ENCODE measurements at regions not wholly inside any gene's neighbourhood (a gene's known extent, or its start where the extent isn't known, plus 50 kb on each side); places are given as distances from the start of the nearest gene placed in this dataset.
A peak's percentile ranks its signal among the peaks of the same experiment; 100 is the strongest.

DNA sequence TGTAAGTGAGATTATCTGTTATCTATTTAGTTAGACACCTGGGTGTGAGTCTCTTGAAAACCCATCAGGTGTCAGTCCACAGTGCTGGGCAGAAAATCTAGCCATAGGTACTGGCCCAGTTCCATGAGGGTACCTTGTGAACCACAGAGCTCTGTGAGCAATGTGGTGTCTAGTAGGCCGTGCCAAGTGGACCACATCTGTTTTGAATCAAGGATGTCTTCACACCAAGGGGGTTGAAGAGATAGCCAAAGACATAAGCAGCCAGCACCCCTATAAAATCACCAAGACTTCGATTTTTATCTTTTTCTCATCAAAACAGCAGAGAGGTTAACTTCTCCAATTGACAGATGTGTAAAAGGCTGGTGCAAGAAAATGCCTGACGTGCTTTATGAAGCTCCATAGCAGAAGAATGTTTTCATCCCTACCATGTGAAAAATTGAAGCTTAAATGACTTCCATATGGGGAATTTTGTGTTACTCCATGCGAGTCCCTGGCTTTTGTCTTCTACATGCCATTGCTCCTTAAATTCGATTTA, 368.7 kb downstream of the HAO1 start:
- 15% methylated on average over 5 of the region's 5 CpGs for WGBS (ENCODE audit: low lambda C conversion rate)
- H3K9ac ChIP-seq = no peak overlapping the region
- POLR2A ChIA-PET = no interaction called here
- no peak overlapping the region for H3K4me2 ChIP-seq
- H3K79me2 ChIP-seq (ENCODE audit: insufficient read depth) = no peaks in the 10 kb centered on the region
- no peak overlapping the region for H3K27ac ChIP-seq (ENCODE audit: low read depth in 2 of 2, low read length in 1 of 2)
- DNase-seq = no peak
- no peaks in the 10 kb centered on the region for H4K20me1 ChIP-seq (ENCODE audit: insufficient read depth)
- no peaks in the 10 kb centered on the region for H3K36me3 ChIP-seq (replicated peaks in 1 of 2; ENCODE audit: control insufficient read depth in 1 of 2, insufficient read depth in 2 of 2, low read length in 1 of 2)
- CTCF ChIA-PET = interaction anchor here (0.6 kb wide), 1 partner anchor 1232 kb away, joined by 3 read pairs; no protein-coding TSS in a partner anchor
- H3K9me2 ChIP-seq = no peaks in the 10 kb centered on the region; the same call in 1 of the 2 replicates
- no peak overlapping the region for H2AFZ ChIP-seq (ENCODE audit: low read depth)
- no peaks in the 10 kb centered on the region for H3K9me3 ChIP-seq
- peak; percentile 30; the same call in 1 of the 2 replicates for TF ChIP-seq TCF12 (IDR thresholded peaks at IDR 0.05)
- no peak for TF ChIP-seq NFIC (IDR thresholded peaks at IDR 0.05; ENCODE audit: borderline replicate concordance)
- no peaks in the 10 kb centered on the region for H3K4me1 ChIP-seq (ENCODE audit: control insufficient read depth in 1 of 2, insufficient read depth in 2 of 2, low read depth in 1 of 2, low read length in 1 of 2)
- no peaks in the 10 kb centered on the region for H3K27me3 ChIP-seq (ENCODE audit: insufficient read depth)
- H3K4me3 ChIP-seq (ENCODE audit: low read depth in 2 of 2, low read length in 1 of 2) = no peak overlapping the region
- H3F3A ChIP-seq (replicated peaks; ENCODE audit: insufficient read depth) = no peaks in the 10 kb centered on the region

DNA sequence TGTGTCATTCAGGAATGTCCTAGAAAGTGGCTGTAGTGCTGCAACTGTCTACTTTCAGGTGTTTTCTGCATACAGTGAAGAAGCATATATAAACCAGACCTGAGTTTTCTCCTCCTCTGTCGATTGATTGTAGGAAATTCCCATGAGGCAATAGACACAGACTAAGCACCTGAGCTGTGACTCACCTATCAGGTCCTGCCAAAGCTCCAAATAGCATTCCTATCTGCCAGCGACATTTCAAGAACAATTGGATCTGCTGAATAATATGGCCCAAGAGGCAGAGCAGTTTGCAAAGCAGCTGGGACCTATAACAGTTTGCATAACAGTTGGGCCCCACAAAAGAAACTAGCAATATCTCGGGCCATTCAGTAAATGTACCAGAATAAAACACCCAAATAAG, 360.4 kb downstream of the HAO1 start:
- Histone ChIP-seq H3K27ac (ENCODE audit: low read depth in 2 of 2, low read length in 1 of 2) (no peak overlapping the region), H3K4me1 (ENCODE audit: control insufficient read depth in 1 of 2, insufficient read depth in 2 of 2, low read depth in 1 of 2, low read length in 1 of 2) (no peaks in the 10 kb centered on the region), H4K20me1 (ENCODE audit: insufficient read depth) (no peaks in the 10 kb centered on the region), H3K4me3 (ENCODE audit: low read depth in 2 of 2, low read length in 1 of 2) (no peak overlapping the region), H3K9ac (no peak overlapping the region), H3K9me3 (no peaks in the 10 kb centered on the region), H2AFZ (ENCODE audit: low read depth) (no peak overlapping the region), H3K36me3 (replicated peaks in 1 of 2; ENCODE audit: control insufficient read depth in 1 of 2, insufficient read depth in 2 of 2, low read length in 1 of 2) (no peaks in the 10 kb centered on the region), H3K9me2 (no peaks in the 10 kb centered on the region), H3K79me2 (ENCODE audit: insufficient read depth) (no peaks in the 10 kb centered on the region), H3K4me2 (no peak overlapping the region), H3K27me3 (ENCODE audit: insufficient read depth) (no peaks in the 10 kb centered on the region), H3F3A (replicated peaks; ENCODE audit: insufficient read depth) (no peaks in the 10 kb centered on the region)
- WGBS (ENCODE audit: low lambda C conversion rate) = 7% methylated on average over 3 of the region's 3 CpGs
- CTCF ChIA-PET = no interaction called here
- POLR2A ChIA-PET = no interaction called here
- TF ChIP-seq GABPA (IDR thresholded peaks at IDR 0.05; ENCODE audit: low read depth) = no peak
- TF ChIP-seq TEAD4 (IDR thresholded peaks at IDR 0.05; ENCODE audit: borderline replicate concordance, insufficient read depth) = no peak
- no peak for TF ChIP-seq EP300 (IDR thresholded peaks at IDR 0.05; ENCODE audit: borderline replicate concordance in 1 of 2, low read depth in 1 of 2, low read length in 1 of 2)
- no peak for TF ChIP-seq RFX5 (IDR thresholded peaks at IDR 0.05; ENCODE audit: low read length)
- TF ChIP-seq JUND (IDR thresholded peaks at IDR 0.05) = no peak
- no peak for TF ChIP-seq FOXJ3 (CRISPR knock-in tag; IDR thresholded peaks at IDR 0.05)
- TF ChIP-seq YY1 (IDR thresholded peaks at IDR 0.05; ENCODE audit: low read depth) = no peak
- TF ChIP-seq MEF2A (IDR thresholded peaks at IDR 0.05; ENCODE audit: borderline replicate concordance, low read depth) = no peak
- no peak for TF ChIP-seq EZH2phosphoT487 (IDR thresholded peaks at IDR 0.05; ENCODE audit: borderline replicate concordance, low read depth)
- no peak for TF ChIP-seq ELF1 (IDR thresholded peaks at IDR 0.05)
- TF ChIP-seq, protein P1, sequence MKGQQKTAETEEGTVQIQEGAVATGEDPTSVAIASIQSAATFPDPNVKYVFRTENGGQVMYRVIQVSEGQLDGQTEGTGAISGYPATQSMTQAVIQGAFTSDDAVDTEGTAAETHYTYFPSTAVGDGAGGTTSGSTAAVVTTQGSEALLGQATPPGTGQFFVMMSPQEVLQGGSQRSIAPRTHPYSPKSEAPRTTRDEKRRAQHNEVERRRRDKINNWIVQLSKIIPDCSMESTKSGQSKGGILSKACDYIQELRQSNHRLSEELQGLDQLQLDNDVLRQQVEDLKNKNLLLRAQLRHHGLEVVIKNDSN (IDR thresholded peaks at IDR 0.05; ENCODE audit: borderline replicate concordance, low read depth) = no peak
- TF ChIP-seq TCF12 (IDR thresholded peaks at IDR 0.05) = no peak
- TF ChIP-seq, protein P2, sequence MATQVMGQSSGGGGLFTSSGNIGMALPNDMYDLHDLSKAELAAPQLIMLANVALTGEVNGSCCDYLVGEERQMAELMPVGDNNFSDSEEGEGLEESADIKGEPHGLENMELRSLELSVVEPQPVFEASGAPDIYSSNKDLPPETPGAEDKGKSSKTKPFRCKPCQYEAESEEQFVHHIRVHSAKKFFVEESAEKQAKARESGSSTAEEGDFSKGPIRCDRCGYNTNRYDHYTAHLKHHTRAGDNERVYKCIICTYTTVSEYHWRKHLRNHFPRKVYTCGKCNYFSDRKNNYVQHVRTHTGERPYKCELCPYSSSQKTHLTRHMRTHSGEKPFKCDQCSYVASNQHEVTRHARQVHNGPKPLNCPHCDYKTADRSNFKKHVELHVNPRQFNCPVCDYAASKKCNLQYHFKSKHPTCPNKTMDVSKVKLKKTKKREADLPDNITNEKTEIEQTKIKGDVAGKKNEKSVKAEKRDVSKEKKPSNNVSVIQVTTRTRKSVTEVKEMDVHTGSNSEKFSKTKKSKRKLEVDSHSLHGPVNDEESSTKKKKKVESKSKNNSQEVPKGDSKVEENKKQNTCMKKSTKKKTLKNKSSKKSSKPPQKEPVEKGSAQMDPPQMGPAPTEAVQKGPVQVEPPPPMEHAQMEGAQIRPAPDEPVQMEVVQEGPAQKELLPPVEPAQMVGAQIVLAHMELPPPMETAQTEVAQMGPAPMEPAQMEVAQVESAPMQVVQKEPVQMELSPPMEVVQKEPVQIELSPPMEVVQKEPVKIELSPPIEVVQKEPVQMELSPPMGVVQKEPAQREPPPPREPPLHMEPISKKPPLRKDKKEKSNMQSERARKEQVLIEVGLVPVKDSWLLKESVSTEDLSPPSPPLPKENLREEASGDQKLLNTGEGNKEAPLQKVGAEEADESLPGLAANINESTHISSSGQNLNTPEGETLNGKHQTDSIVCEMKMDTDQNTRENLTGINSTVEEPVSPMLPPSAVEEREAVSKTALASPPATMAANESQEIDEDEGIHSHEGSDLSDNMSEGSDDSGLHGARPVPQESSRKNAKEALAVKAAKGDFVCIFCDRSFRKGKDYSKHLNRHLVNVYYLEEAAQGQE (IDR thresholded peaks at IDR 0.05; ENCODE audit: low read depth, low read length) = no peak
- TF ChIP-seq, protein P3, sequence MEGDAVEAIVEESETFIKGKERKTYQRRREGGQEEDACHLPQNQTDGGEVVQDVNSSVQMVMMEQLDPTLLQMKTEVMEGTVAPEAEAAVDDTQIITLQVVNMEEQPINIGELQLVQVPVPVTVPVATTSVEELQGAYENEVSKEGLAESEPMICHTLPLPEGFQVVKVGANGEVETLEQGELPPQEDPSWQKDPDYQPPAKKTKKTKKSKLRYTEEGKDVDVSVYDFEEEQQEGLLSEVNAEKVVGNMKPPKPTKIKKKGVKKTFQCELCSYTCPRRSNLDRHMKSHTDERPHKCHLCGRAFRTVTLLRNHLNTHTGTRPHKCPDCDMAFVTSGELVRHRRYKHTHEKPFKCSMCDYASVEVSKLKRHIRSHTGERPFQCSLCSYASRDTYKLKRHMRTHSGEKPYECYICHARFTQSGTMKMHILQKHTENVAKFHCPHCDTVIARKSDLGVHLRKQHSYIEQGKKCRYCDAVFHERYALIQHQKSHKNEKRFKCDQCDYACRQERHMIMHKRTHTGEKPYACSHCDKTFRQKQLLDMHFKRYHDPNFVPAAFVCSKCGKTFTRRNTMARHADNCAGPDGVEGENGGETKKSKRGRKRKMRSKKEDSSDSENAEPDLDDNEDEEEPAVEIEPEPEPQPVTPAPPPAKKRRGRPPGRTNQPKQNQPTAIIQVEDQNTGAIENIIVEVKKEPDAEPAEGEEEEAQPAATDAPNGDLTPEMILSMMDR (IDR thresholded peaks at IDR 0.05) = no peak
- TF ChIP-seq RAD21 (IDR thresholded peaks at IDR 0.05; ENCODE audit: low read length) = no peak
- TF ChIP-seq, protein P4, sequence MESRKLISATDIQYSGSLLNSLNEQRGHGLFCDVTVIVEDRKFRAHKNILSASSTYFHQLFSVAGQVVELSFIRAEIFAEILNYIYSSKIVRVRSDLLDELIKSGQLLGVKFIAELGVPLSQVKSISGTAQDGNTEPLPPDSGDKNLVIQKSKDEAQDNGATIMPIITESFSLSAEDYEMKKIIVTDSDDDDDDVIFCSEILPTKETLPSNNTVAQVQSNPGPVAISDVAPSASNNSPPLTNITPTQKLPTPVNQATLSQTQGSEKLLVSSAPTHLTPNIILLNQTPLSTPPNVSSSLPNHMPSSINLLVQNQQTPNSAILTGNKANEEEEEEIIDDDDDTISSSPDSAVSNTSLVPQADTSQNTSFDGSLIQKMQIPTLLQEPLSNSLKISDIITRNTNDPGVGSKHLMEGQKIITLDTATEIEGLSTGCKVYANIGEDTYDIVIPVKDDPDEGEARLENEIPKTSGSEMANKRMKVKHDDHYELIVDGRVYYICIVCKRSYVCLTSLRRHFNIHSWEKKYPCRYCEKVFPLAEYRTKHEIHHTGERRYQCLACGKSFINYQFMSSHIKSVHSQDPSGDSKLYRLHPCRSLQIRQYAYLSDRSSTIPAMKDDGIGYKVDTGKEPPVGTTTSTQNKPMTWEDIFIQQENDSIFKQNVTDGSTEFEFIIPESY (IDR thresholded peaks at IDR 0.05; ENCODE audit: borderline replicate concordance, low read depth) = no peak
- no peak for TF ChIP-seq POLR2AphosphoS5 (IDR thresholded peaks at IDR 0.05; ENCODE audit: low read depth, low read length)
- DNase-seq = no peak
